ENCODE measurements at regions not wholly inside any gene's neighbourhood (a gene's known extent, or its start where the extent isn't known, plus 50 kb on each side); places are given as distances from the start of the nearest gene placed in this dataset.

DNA sequence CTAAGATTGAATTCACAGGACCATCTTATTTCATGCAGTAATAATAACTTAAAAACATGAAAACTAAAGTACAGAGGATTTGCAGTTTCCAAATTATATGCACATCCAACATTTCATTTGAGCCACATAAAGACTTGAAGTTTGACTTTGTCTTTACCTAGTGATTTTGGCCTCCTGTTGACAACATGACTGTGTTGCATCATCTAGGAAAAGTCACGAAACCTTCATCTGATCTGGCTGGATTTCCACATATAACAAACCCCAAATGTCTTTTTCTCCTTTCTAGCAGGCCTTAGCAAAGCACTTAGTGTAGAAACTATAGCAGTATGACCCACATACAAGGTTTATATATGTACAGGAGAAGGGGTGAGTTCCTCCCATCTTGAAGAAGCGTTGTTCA lies 406.5 kb upstream of the CDH5 start:
- Mint-ChIP-seq H3K9me3 (no peaks in the 10 kb centered on the region), H3K27ac (no peak overlapping the region), H3K4me1 (peaks cover 31% of the 10 kb centered on the region), H3K27me3 (ENCODE audit: low read depth) (no peaks in the 10 kb centered on the region), H3K36me3 (no peaks in the 10 kb centered on the region), H3K4me3 (no peak overlapping the region)
- ChIA-PET CTCF (no interaction called here), POLR2A (no interaction called here)
- DNase-seq (ENCODE audit: low spot score): no peak
- no peak for ATAC-seq
- no peak for TF ChIP-seq ZNF416 (CRISPR knock-in tag; IDR thresholded peaks at IDR 0.05)
- TF ChIP-seq RORB (CRISPR knock-in tag; IDR thresholded peaks at IDR 0.05): no peak
- TF ChIP-seq, protein P1, sequence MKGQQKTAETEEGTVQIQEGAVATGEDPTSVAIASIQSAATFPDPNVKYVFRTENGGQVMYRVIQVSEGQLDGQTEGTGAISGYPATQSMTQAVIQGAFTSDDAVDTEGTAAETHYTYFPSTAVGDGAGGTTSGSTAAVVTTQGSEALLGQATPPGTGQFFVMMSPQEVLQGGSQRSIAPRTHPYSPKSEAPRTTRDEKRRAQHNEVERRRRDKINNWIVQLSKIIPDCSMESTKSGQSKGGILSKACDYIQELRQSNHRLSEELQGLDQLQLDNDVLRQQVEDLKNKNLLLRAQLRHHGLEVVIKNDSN (CRISPR knock-in tag; IDR thresholded peaks at IDR 0.05): no peak
- TF ChIP-seq ETV6 (CRISPR knock-in tag; IDR thresholded peaks at IDR 0.05): no peak
- TF ChIP-seq, protein P2, sequence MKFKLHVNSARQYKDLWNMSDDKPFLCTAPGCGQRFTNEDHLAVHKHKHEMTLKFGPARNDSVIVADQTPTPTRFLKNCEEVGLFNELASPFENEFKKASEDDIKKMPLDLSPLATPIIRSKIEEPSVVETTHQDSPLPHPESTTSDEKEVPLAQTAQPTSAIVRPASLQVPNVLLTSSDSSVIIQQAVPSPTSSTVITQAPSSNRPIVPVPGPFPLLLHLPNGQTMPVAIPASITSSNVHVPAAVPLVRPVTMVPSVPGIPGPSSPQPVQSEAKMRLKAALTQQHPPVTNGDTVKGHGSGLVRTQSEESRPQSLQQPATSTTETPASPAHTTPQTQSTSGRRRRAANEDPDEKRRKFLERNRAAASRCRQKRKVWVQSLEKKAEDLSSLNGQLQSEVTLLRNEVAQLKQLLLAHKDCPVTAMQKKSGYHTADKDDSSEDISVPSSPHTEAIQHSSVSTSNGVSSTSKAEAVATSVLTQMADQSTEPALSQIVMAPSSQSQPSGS (CRISPR knock-in tag; IDR thresholded peaks at IDR 0.05; ENCODE audit: borderline replicate concordance, low read depth): no peak
- TF ChIP-seq, protein P3, sequence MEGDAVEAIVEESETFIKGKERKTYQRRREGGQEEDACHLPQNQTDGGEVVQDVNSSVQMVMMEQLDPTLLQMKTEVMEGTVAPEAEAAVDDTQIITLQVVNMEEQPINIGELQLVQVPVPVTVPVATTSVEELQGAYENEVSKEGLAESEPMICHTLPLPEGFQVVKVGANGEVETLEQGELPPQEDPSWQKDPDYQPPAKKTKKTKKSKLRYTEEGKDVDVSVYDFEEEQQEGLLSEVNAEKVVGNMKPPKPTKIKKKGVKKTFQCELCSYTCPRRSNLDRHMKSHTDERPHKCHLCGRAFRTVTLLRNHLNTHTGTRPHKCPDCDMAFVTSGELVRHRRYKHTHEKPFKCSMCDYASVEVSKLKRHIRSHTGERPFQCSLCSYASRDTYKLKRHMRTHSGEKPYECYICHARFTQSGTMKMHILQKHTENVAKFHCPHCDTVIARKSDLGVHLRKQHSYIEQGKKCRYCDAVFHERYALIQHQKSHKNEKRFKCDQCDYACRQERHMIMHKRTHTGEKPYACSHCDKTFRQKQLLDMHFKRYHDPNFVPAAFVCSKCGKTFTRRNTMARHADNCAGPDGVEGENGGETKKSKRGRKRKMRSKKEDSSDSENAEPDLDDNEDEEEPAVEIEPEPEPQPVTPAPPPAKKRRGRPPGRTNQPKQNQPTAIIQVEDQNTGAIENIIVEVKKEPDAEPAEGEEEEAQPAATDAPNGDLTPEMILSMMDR (IDR thresholded peaks at IDR 0.05): no peak

DNA sequence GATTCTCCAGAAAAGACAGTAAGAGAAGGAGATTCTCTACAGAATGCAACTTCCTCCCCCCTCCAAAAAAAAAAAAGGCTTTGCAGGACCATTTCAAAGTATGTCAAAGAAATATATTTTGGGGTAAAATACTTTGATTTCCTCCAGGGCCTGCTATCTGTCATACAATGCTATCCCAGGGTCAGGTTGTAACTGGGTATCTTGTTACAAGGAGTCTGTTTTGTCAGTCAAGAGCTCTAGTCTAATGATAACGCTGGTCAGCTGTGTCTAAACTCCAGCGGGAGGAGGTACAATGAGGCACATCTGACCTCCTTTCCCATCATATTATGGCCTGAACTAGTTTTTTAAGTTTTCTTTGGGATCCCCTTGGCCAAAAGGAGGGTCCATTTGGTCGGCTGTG lies 408.4 kb upstream of the CDH5 start:
- H3K9me3 Mint-ChIP-seq: no peaks in the 10 kb centered on the region

DNA sequence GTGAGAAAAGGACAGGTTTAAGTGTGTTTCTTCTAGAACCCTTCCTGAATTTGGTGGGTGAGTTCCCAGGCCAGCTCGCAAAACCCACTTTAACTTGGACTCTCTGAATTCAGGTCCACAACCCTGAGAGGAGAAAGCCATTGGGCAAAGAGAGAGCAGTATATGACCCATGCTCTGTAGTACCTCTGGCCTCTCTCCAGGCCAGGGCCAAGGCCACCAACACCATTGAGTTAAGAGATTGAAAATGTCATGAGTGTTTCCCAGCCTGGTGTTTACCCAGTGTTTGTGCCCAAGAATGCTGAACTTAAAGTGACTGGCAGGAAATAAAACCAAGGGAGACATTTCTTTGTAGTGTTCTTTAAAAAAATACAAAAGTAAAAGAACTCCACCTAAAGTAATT lies 410.4 kb upstream of the CDH5 start:
- H3K4me3 Mint-ChIP-seq: no peak overlapping the region
- H3K36me3 Mint-ChIP-seq: no peaks in the 10 kb centered on the region
- POLR2A ChIA-PET: no interaction called here
- no peak for TF ChIP-seq ZBTB21 (CRISPR knock-in tag; IDR thresholded peaks at IDR 0.05; ENCODE audit: borderline replicate concordance)
- TF ChIP-seq ZNF263 (CRISPR knock-in tag; IDR thresholded peaks at IDR 0.05; ENCODE audit: low read depth): no peak
- no peak for TF ChIP-seq TCF7 (CRISPR knock-in tag; IDR thresholded peaks at IDR 0.05; ENCODE audit: low read depth)
- no peak for TF ChIP-seq ZNF416 (CRISPR knock-in tag; IDR thresholded peaks at IDR 0.05)
- TF ChIP-seq GRHL2 (CRISPR knock-in tag; IDR thresholded peaks at IDR 0.05; ENCODE audit: insufficient replicate concordance, severe bottlenecking): no peak
- TF ChIP-seq, protein P1 (CRISPR knock-in tag; IDR thresholded peaks at IDR 0.05): no peak
- TF ChIP-seq SP1 (CRISPR knock-in tag; conservative IDR thresholded peaks at IDR 0.05): no peak
- no peaks in the 10 kb centered on the region for H3K27me3 Mint-ChIP-seq (ENCODE audit: low read depth)
- CTCF ChIA-PET: no interaction called here
- DNase-seq (ENCODE audit: low spot score): no peak
- no peak for ATAC-seq
- H3K9me3 Mint-ChIP-seq: no peaks in the 10 kb centered on the region
- no peak overlapping the region for H3K27ac Mint-ChIP-seq
- peaks cover 39% of the 10 kb centered on the region for H3K4me1 Mint-ChIP-seq

More for the DNA sequence above, 408.4 kb upstream of the CDH5 start:
- CTCF ChIA-PET: no interaction called here
- Mint-ChIP-seq H3K4me3 (no peak overlapping the region), H3K36me3 (no peaks in the 10 kb centered on the region), H3K4me1 (peaks cover 44% of the 10 kb centered on the region), H3K27ac (no peak overlapping the region), H3K27me3 (ENCODE audit: low read depth) (no peaks in the 10 kb centered on the region)
- DNase-seq (ENCODE audit: low spot score) (no peak), ATAC-seq (no peak)
- TF ChIP-seq, protein P4, sequence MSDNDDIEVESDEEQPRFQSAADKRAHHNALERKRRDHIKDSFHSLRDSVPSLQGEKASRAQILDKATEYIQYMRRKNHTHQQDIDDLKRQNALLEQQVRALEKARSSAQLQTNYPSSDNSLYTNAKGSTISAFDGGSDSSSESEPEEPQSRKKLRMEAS (CRISPR knock-in tag; IDR thresholded peaks at IDR 0.05): no peak
- no peak for TF ChIP-seq ETV6 (CRISPR knock-in tag; IDR thresholded peaks at IDR 0.05)
- TF ChIP-seq CBFB (CRISPR knock-in tag; IDR thresholded peaks at IDR 0.05; ENCODE audit: low read depth): no peak
- TF ChIP-seq TEAD4 (CRISPR knock-in tag; IDR thresholded peaks at IDR 0.05): no peak
- TF ChIP-seq KAT7 (CRISPR knock-in tag; IDR thresholded peaks at IDR 0.05; ENCODE audit: borderline replicate concordance): no peak
- POLR2A ChIA-PET: no interaction called here

DNA sequence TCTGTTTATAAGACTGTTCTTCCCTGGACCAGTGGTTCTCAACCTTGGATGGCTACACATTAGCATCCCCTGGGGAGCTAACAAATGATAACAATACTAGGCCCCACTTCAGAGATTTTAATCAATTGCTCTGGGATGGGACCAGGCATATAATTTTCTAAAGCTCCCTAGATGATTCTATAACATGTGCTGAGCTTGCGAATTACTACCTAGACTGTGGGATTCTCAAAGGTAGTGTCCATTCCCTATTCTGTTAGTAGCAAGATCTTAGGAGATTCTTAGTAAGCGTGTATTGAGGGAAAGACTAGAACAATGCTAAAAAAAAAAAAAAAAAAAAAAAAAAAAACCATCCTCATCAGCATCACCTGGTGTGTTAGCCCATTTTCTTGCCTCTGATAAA lies 412.0 kb upstream of the CDH5 start:
- ATAC-seq (no peak), DNase-seq (ENCODE audit: low spot score) (no peak)
- Mint-ChIP-seq H3K9me3 (no peaks in the 10 kb centered on the region), H3K27me3 (ENCODE audit: low read depth) (no peaks in the 10 kb centered on the region), H3K4me3 (no peak overlapping the region), H3K36me3 (no peaks in the 10 kb centered on the region), H3K4me1 (peaks cover 31% of the 10 kb centered on the region), H3K27ac (no peak overlapping the region)
- CTCF ChIA-PET: no interaction called here
- POLR2A ChIA-PET: no interaction called here
- TF ChIP-seq KAT7 (CRISPR knock-in tag; IDR thresholded peaks at IDR 0.05; ENCODE audit: borderline replicate concordance): no peak
- TF ChIP-seq, protein P5, sequence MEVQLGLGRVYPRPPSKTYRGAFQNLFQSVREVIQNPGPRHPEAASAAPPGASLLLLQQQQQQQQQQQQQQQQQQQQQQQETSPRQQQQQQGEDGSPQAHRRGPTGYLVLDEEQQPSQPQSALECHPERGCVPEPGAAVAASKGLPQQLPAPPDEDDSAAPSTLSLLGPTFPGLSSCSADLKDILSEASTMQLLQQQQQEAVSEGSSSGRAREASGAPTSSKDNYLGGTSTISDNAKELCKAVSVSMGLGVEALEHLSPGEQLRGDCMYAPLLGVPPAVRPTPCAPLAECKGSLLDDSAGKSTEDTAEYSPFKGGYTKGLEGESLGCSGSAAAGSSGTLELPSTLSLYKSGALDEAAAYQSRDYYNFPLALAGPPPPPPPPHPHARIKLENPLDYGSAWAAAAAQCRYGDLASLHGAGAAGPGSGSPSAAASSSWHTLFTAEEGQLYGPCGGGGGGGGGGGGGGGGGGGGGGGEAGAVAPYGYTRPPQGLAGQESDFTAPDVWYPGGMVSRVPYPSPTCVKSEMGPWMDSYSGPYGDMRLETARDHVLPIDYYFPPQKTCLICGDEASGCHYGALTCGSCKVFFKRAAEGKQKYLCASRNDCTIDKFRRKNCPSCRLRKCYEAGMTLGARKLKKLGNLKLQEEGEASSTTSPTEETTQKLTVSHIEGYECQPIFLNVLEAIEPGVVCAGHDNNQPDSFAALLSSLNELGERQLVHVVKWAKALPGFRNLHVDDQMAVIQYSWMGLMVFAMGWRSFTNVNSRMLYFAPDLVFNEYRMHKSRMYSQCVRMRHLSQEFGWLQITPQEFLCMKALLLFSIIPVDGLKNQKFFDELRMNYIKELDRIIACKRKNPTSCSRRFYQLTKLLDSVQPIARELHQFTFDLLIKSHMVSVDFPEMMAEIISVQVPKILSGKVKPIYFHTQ (CRISPR knock-in tag; IDR thresholded peaks at IDR 0.05): no peak
- no peak for TF ChIP-seq NFE2L1 (CRISPR knock-in tag; IDR thresholded peaks at IDR 0.05)
- TF ChIP-seq, protein P6, sequence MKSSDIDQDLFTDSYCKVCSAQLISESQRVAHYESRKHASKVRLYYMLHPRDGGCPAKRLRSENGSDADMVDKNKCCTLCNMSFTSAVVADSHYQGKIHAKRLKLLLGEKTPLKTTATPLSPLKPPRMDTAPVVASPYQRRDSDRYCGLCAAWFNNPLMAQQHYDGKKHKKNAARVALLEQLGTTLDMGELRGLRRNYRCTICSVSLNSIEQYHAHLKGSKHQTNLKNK (CRISPR knock-in tag; IDR thresholded peaks at IDR 0.05): no peak
- TF ChIP-seq JUN (CRISPR knock-in tag; IDR thresholded peaks at IDR 0.05): no peak
- TF ChIP-seq SMAD4 (CRISPR knock-in tag; IDR thresholded peaks at IDR 0.05): no peak
- TF ChIP-seq MXD4 (CRISPR knock-in tag; IDR thresholded peaks at IDR 0.05; ENCODE audit: borderline replicate concordance): no peak
- TF ChIP-seq SP1 (CRISPR knock-in tag; conservative IDR thresholded peaks at IDR 0.05): no peak

All from WTC11 (cell line).